KOPT-K1 (cell line): ENCODE measurements at regions not wholly inside any gene's neighbourhood (a gene's known extent, or its start where the extent isn't known, plus 50 kb on each side); places are given as distances from the start of the nearest gene placed in this dataset.
"Not testable (repeated sequence)": the region's sequence is repeated elsewhere in the genome, so short reads cannot be mapped to it uniquely, and the experiment has no call there.

ENCODE experiments used
- H3K27ac ChIP-seq: fragments of 200-600 bp; sonication (generic); 2 replicates; pipeline ENCODE4 v1.5.1; 2016; ENCODE audit warnings: antibody characterized with exemption, mild to moderate bottlenecking, low read depth, low read length; ENCODE audit not compliant: poor library complexity, severe bottlenecking
- H3K36me3 ChIP-seq: fragments of 200-600 bp; sonication (generic); 2 replicates; pipeline ENCODE4 v1.5.1; 2017; ENCODE audit warnings: antibody characterized with exemption, mild to moderate bottlenecking, low read length, moderate library complexity; ENCODE audit not compliant: insufficient read depth
- H3K9me3 ChIP-seq: fragments of 200-600 bp; sonication (generic); 2 replicates; pipeline ENCODE4 v1.5.1; 2017; ENCODE audit warnings: antibody characterized with exemption, low read length, mild to moderate bottlenecking; ENCODE audit not compliant: insufficient read depth, poor library complexity, severe bottlenecking

GRCh38 chr14:106501898-106502297, 975.5 kb downstream of the TMEM121 start:
- Histone ChIP-seq H3K9me3 (no peaks in the 10 kb centered on the region), H3K36me3 (no peaks in the 10 kb centered on the region), H3K27ac (no peak overlapping the region)

GRCh38 chr14:106505366-106505765, 979.0 kb downstream of the TMEM121 start:
- Histone ChIP-seq H3K9me3 (no peaks in the 10 kb centered on the region), H3K27ac (peak overlapping the region; percentile 80), H3K36me3 (no peaks in the 10 kb centered on the region)

GRCh38 chr14:106506881-106507305, 980.5 kb downstream of the TMEM121 start:
- no peaks in the 10 kb centered on the region for H3K36me3 ChIP-seq
- H3K27ac ChIP-seq = peak overlapping the region; percentile 80
- no peaks in the 10 kb centered on the region for H3K9me3 ChIP-seq

- Histone ChIP-seq H3K27ac (peak overlapping the region; percentile 80), H3K36me3 (no peaks in the 10 kb centered on the region), H3K9me3 (no peaks in the 10 kb centered on the region)
These were observed 981.0 kb downstream of the TMEM121 start for GRCh38 chr14:106507354-106507753.

- no peaks in the 10 kb centered on the region for H3K9me3 ChIP-seq
- H3K36me3 ChIP-seq = no peaks in the 10 kb centered on the region
- peak overlapping the region; percentile 80 for H3K27ac ChIP-seq
These were observed 981.8 kb downstream of the TMEM121 start for GRCh38 chr14:106508216-106508615.

GRCh38 chr14:106509176-106509575, 982.8 kb downstream of the TMEM121 start:
- Histone ChIP-seq H3K36me3 (no peaks in the 10 kb centered on the region), H3K27ac (peak overlapping the region; percentile 80), H3K9me3 (no peaks in the 10 kb centered on the region)

- Histone ChIP-seq H3K9me3 (no peaks in the 10 kb centered on the region), H3K36me3 (no peaks in the 10 kb centered on the region), H3K27ac (peak overlapping the region; percentile 80)
These were observed 983.4 kb downstream of the TMEM121 start for GRCh38 chr14:106509807-106510206.

GRCh38 chr14:106511006-106511799, 984.8 kb downstream of the TMEM121 start:
- Histone ChIP-seq H3K27ac (peak overlapping the region; percentile 80), H3K36me3 (no peaks in the 10 kb centered on the region), H3K9me3 (no peaks in the 10 kb centered on the region)

- Histone ChIP-seq H3K27ac (peak overlapping the region; percentile 80), H3K9me3 (no peaks in the 10 kb centered on the region), H3K36me3 (no peaks in the 10 kb centered on the region)
These were observed 985.4 kb downstream of the TMEM121 start for GRCh38 chr14:106511800-106512198.

- no peaks in the 10 kb centered on the region for H3K36me3 ChIP-seq
- H3K27ac ChIP-seq = peak overlapping the region; percentile 80
- no peaks in the 10 kb centered on the region for H3K9me3 ChIP-seq
These were observed 986.9 kb downstream of the TMEM121 start for GRCh38 chr14:106513302-106513701.

- no peaks in the 10 kb centered on the region for H3K36me3 ChIP-seq
- H3K27ac ChIP-seq = peak overlapping the region; percentile 71
- no peaks in the 10 kb centered on the region for H3K9me3 ChIP-seq
These were observed 991.9 kb downstream of the TMEM121 start for GRCh38 chr14:106518054-106518943.

- H3K27ac ChIP-seq, H3K36me3 ChIP-seq: not testable (repeated sequence)
- peaks cover 11% of the 10 kb centered on the region for H3K9me3 ChIP-seq
These were observed 995.7 kb downstream of the TMEM121 start for GRCh38 chr14:106522118-106522517.

- H3K36me3 ChIP-seq = no peaks in the 10 kb centered on the region
- no peak overlapping the region for H3K27ac ChIP-seq
- H3K9me3 ChIP-seq = peaks cover 18% of the 10 kb centered on the region
These were observed 996.6 kb downstream of the TMEM121 start for GRCh38 chr14:106522990-106523389.

GRCh38 chr14:106528717-106529116, 1002.3 kb downstream of the TMEM121 start:
- H3K27ac ChIP-seq = no peak overlapping the region
- H3K9me3 ChIP-seq = peaks cover 40% of the 10 kb centered on the region
- no peaks in the 10 kb centered on the region for H3K36me3 ChIP-seq

- Histone ChIP-seq H3K9me3 (peaks cover 34% of the 10 kb centered on the region), H3K36me3 (no peaks in the 10 kb centered on the region), H3K27ac (no peak overlapping the region)
These were observed 1003.6 kb downstream of the TMEM121 start for GRCh38 chr14:106530031-106530422.
